ENCODE measurements at regions not wholly inside any gene's neighbourhood (a gene's known extent, or its start where the extent isn't known, plus 50 kb on each side); places are given as distances from the start of the nearest gene placed in this dataset.
"Not testable (repeated sequence)": the region's sequence is repeated elsewhere in the genome, so short reads cannot be mapped to it uniquely, and the experiment has no call there.

- TF ChIP-seq CTCF, POLR2A (IDR thresholded peaks at IDR 0.05): not testable (repeated sequence)
These were observed 442.6 kb upstream of the MTPN start for GRCh38 chr7:136419740-136420139.
